ENCODE measurements at regions not wholly inside any gene's neighbourhood (a gene's known extent, or its start where the extent isn't known, plus 50 kb on each side); places are given as distances from the start of the nearest gene placed in this dataset.

- no peak for TF ChIP-seq CTCF (IDR thresholded peaks at IDR 0.05; ENCODE audit: low read depth, low read length)
Measured at GRCh38 chrX:43239356-43239755, 416.7 kb upstream of the MAOA start.

GRCh38 chrX:43255596-43255995, 400.5 kb upstream of the MAOA start:
- no peak for TF ChIP-seq CTCF (IDR thresholded peaks at IDR 0.05; ENCODE audit: low read depth, low read length)
- H3K4me3 ChIP-seq (ENCODE audit: low read depth, low read length) = no peak overlapping the region

More at GRCh38 chrX:43239356-43239755, 416.7 kb upstream of the MAOA start:
- H3K4me3 ChIP-seq (ENCODE audit: low read depth, low read length) = no peak overlapping the region

GRCh38 chrX:43266487-43266886, 389.6 kb upstream of the MAOA start:
- no peak overlapping the region for H3K4me3 ChIP-seq (ENCODE audit: low read depth, low read length)
- TF ChIP-seq CTCF (IDR thresholded peaks at IDR 0.05; ENCODE audit: low read depth, low read length) = no peak

- no peak overlapping the region for H3K4me3 ChIP-seq (ENCODE audit: low read depth, low read length)
- no peak for TF ChIP-seq CTCF (IDR thresholded peaks at IDR 0.05; ENCODE audit: low read depth, low read length)
Measured at GRCh38 chrX:43267652-43268051, 388.4 kb upstream of the MAOA start.

GRCh38 chrX:43269201-43269600, 386.9 kb upstream of the MAOA start:
- H3K4me3 ChIP-seq (ENCODE audit: low read depth, low read length) = no peak overlapping the region
- no peak for TF ChIP-seq CTCF (IDR thresholded peaks at IDR 0.05; ENCODE audit: low read depth, low read length)

GRCh38 chrX:43277879-43278278, 378.2 kb upstream of the MAOA start:
- no peak for TF ChIP-seq CTCF (IDR thresholded peaks at IDR 0.05; ENCODE audit: low read depth, low read length)
- no peak overlapping the region for H3K4me3 ChIP-seq (ENCODE audit: low read depth, low read length)

- no peak overlapping the region for H3K4me3 ChIP-seq (ENCODE audit: low read depth, low read length)
- TF ChIP-seq CTCF (IDR thresholded peaks at IDR 0.05; ENCODE audit: low read depth, low read length) = no peak
Measured at GRCh38 chrX:43278440-43278839, 377.7 kb upstream of the MAOA start.

Measured in WI38 (cell line).